ENCODE measurements at regions not wholly inside any gene's neighbourhood (a gene's known extent, or its start where the extent isn't known, plus 50 kb on each side); places are given as distances from the start of the nearest gene placed in this dataset.

- Histone ChIP-seq H4K20me1 (ENCODE audit: insufficient read depth) (no peaks in the 10 kb centered on the region), H3K79me2 (replicated peaks; ENCODE audit: insufficient read depth, low read length) (no peaks in the 10 kb centered on the region), H3F3A (ENCODE audit: insufficient read depth, low read length, poor library complexity, severe bottlenecking) (no peaks in the 10 kb centered on the region), H3K27me3 (ENCODE audit: insufficient read depth, low read depth, low read length) (no peaks in the 10 kb centered on the region), H3K36me3 (ENCODE audit: insufficient read depth, low read length) (no peaks in the 10 kb centered on the region), H3K4me3 (ENCODE audit: low read length) (no peak overlapping the region), H3K9me3 (ENCODE audit: low read length) (no peaks in the 10 kb centered on the region), H3K27ac (ENCODE audit: low read length) (no peak overlapping the region), H3K4me2 (ENCODE audit: low read length) (no peak overlapping the region), H2AFZ (ENCODE audit: low read depth, low read length) (no peak overlapping the region), H3K9me2 (ENCODE audit: insufficient read depth, low read length) (no peaks in the 10 kb centered on the region), H3K9ac (ENCODE audit: low read length) (no peak overlapping the region)
- TF ChIP-seq RAD21 (conservative IDR thresholded peaks at IDR 0.05) (no peak), POLR2AphosphoS5 (IDR thresholded peaks at IDR 0.05) (no peak)
Observed at GRCh38 chr5:171641891-171642290, 143.7 kb upstream of the SMIM23 start.

DNA sequence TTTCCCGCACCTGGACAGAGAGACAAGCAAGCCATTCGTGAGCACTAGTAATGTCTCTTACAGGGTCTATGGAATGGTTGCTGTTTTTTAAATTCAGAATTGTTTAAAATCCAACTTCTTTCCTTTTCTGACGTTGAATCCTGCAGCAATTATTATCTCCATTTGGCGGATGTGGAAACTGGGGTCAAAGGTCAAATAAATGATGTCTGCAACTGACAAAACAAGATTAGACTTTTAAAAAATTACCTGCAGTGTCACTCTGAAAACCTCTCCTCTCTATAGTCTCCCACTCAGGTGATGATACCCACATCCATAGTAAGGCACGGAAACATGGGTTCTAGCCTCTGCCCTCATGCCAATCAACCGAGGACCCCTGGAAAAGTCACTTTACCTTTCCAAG lies 142.7 kb upstream of the SMIM23 start:
- no peaks in the 10 kb centered on the region for H3K9me2 ChIP-seq (ENCODE audit: insufficient read depth, low read length)
- H4K20me1 ChIP-seq (ENCODE audit: insufficient read depth), result no peaks in the 10 kb centered on the region
- H3K27ac ChIP-seq (ENCODE audit: low read length), result no peak overlapping the region
- H3K9ac ChIP-seq (ENCODE audit: low read length), result no peak overlapping the region
- H3F3A ChIP-seq (ENCODE audit: insufficient read depth, low read length, poor library complexity, severe bottlenecking), result no peaks in the 10 kb centered on the region
- no peaks in the 10 kb centered on the region for H3K79me2 ChIP-seq (replicated peaks; ENCODE audit: insufficient read depth, low read length)
- no peaks in the 10 kb centered on the region for H3K36me3 ChIP-seq (ENCODE audit: insufficient read depth, low read length)
- H2AFZ ChIP-seq (ENCODE audit: low read depth, low read length), result no peak overlapping the region
- TF ChIP-seq EP300 (conservative IDR thresholded peaks at IDR 0.05; ENCODE audit: poor library complexity, severe bottlenecking) (no peak), POLR2AphosphoS5 (IDR thresholded peaks at IDR 0.05) (no peak), EZH2 (IDR thresholded peaks at IDR 0.05; ENCODE audit: borderline replicate concordance, insufficient read depth, low read length, poor library complexity, severe bottlenecking) (no peak), RAD21 (conservative IDR thresholded peaks at IDR 0.05) (no peak), MXI1 (conservative IDR thresholded peaks at IDR 0.05; ENCODE audit: poor library complexity, severe bottlenecking) (no peak), SMC3 (conservative IDR thresholded peaks at IDR 0.05; ENCODE audit: poor library complexity) (no peak), TAF1 (IDR thresholded peaks at IDR 0.05; ENCODE audit: low read depth) (no peak), REST (IDR thresholded peaks at IDR 0.05; ENCODE audit: borderline replicate concordance) (no peak)
- TF ChIP-seq, protein P1, sequence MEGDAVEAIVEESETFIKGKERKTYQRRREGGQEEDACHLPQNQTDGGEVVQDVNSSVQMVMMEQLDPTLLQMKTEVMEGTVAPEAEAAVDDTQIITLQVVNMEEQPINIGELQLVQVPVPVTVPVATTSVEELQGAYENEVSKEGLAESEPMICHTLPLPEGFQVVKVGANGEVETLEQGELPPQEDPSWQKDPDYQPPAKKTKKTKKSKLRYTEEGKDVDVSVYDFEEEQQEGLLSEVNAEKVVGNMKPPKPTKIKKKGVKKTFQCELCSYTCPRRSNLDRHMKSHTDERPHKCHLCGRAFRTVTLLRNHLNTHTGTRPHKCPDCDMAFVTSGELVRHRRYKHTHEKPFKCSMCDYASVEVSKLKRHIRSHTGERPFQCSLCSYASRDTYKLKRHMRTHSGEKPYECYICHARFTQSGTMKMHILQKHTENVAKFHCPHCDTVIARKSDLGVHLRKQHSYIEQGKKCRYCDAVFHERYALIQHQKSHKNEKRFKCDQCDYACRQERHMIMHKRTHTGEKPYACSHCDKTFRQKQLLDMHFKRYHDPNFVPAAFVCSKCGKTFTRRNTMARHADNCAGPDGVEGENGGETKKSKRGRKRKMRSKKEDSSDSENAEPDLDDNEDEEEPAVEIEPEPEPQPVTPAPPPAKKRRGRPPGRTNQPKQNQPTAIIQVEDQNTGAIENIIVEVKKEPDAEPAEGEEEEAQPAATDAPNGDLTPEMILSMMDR (IDR thresholded peaks at IDR 0.05; ENCODE audit: poor library complexity, severe bottlenecking), result no peak
- no peak overlapping the region for H3K4me2 ChIP-seq (ENCODE audit: low read length)
- no peak overlapping the region for H3K4me3 ChIP-seq (ENCODE audit: low read length)
- no peaks in the 10 kb centered on the region for H3K27me3 ChIP-seq (ENCODE audit: insufficient read depth, low read depth, low read length)
- H3K9me3 ChIP-seq (ENCODE audit: low read length), result no peaks in the 10 kb centered on the region

DNA sequence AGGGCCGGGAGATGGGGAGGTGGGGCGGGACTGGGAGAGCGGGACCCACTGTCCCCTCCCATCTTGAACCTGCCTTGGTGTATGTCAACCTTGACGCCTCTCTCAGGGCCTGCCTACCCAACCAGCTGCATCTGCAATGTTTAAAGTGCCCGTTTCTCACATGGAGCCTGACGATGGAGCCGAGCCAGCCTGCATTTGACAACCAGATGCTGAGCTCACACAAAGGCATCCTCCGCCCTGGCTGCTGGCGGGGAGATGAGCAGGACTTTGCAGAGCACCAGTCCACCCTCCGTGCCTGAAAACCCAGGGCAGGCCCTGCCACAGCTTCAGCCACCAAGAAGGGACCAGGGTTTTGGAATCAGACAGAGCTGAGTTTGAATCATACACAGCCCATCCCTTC lies 141.1 kb upstream of the SMIM23 start:
- Histone ChIP-seq H3K27me3 (ENCODE audit: insufficient read depth, low read depth, low read length) (no peaks in the 10 kb centered on the region), H3K4me2 (ENCODE audit: low read length) (no peak overlapping the region), H3K9me3 (ENCODE audit: low read length) (no peaks in the 10 kb centered on the region), H3F3A (ENCODE audit: insufficient read depth, low read length, poor library complexity, severe bottlenecking) (no peaks in the 10 kb centered on the region), H4K20me1 (ENCODE audit: insufficient read depth) (no peaks in the 10 kb centered on the region), H3K36me3 (ENCODE audit: insufficient read depth, low read length) (no peaks in the 10 kb centered on the region), H3K9me2 (ENCODE audit: insufficient read depth, low read length) (no peaks in the 10 kb centered on the region), H2AFZ (ENCODE audit: low read depth, low read length) (no peak overlapping the region), H3K4me3 (ENCODE audit: low read length) (no peak overlapping the region), H3K27ac (ENCODE audit: low read length) (no peak overlapping the region), H3K79me2 (replicated peaks; ENCODE audit: insufficient read depth, low read length) (no peaks in the 10 kb centered on the region), H3K9ac (ENCODE audit: low read length) (no peak overlapping the region)
- TF ChIP-seq MXI1 (conservative IDR thresholded peaks at IDR 0.05; ENCODE audit: poor library complexity, severe bottlenecking), result no peak
- no peak for TF ChIP-seq EZH2 (IDR thresholded peaks at IDR 0.05; ENCODE audit: borderline replicate concordance, insufficient read depth, low read length, poor library complexity, severe bottlenecking)
- TF ChIP-seq TAF1 (IDR thresholded peaks at IDR 0.05; ENCODE audit: low read depth), result no peak
- TF ChIP-seq EP300 (conservative IDR thresholded peaks at IDR 0.05; ENCODE audit: poor library complexity, severe bottlenecking), result no peak
- TF ChIP-seq POLR2AphosphoS5 (IDR thresholded peaks at IDR 0.05), result no peak
- TF ChIP-seq REST (IDR thresholded peaks at IDR 0.05; ENCODE audit: borderline replicate concordance), result no peak
- no peak for TF ChIP-seq RAD21 (conservative IDR thresholded peaks at IDR 0.05)
- TF ChIP-seq, protein P1 (IDR thresholded peaks at IDR 0.05; ENCODE audit: poor library complexity, severe bottlenecking), result no peak
- no peak for TF ChIP-seq SMC3 (conservative IDR thresholded peaks at IDR 0.05; ENCODE audit: poor library complexity)

Data from neural cell (in vitro differentiated cells).